ENCODE measurements at regions not wholly inside any gene's neighbourhood (a gene's known extent, or its start where the extent isn't known, plus 50 kb on each side); places are given as distances from the start of the nearest gene placed in this dataset.
A peak's percentile ranks its signal among the peaks of the same experiment; 100 is the strongest.
"Not testable (repeated sequence)": the region's sequence is repeated elsewhere in the genome, so short reads cannot be mapped to it uniquely, and the experiment has no call there.

- no peaks in the 10 kb centered on the region for H3K27me3 ChIP-seq
- intact Hi-C loops (cut with DNase I), result no loop called here
- H3K9me3 ChIP-seq, result no peaks in the 10 kb centered on the region
- H3K36me3 ChIP-seq (replicated peaks in 1 of 2; ENCODE audit: insufficient read depth in 1 of 2, low read depth in 2 of 2), result no peaks in the 10 kb centered on the region
- TF ChIP-seq POLR2A (IDR thresholded peaks at IDR 0.05), result no peak
- no peak for TF ChIP-seq CTCF (IDR thresholded peaks at IDR 0.05)
- peak in 1 of 4 donors; percentile 41 for DNase-seq
- 55 to 59% methylated on average over 5 of the region's 5 CpGs for WGBS, 2 donors
- H3K4me1 ChIP-seq, result peaks cover 14% of the 10 kb centered on the region
- H3K27ac ChIP-seq, result no peak overlapping the region
- H3K4me3 ChIP-seq, result no peak overlapping the region
- ATAC-seq, result peak; percentile 42
These were observed 410.2 kb upstream of the SLC30A5 start for GRCh38 chr5:68683632-68684036.

- Histone ChIP-seq H3K27ac (no peak overlapping the region), H3K9me3 (no peaks in the 10 kb centered on the region), H3K36me3 (replicated peaks in 1 of 2; ENCODE audit: insufficient read depth in 1 of 2, low read depth in 2 of 2) (no peaks in the 10 kb centered on the region), H3K4me3 (no peak overlapping the region), H3K27me3 (no peaks in the 10 kb centered on the region), H3K4me1 (peaks cover 14% of the 10 kb centered on the region)
- DNase-seq, result no peak
- no peak for ATAC-seq
- 22 to 25% methylated on average over 1 of the region's 1 CpG for WGBS, 2 donors
- intact Hi-C loops (cut with DNase I), result no loop called here
- TF ChIP-seq CTCF (IDR thresholded peaks at IDR 0.05), result no peak
- TF ChIP-seq POLR2A (IDR thresholded peaks at IDR 0.05), result no peak
These were observed 408.0 kb upstream of the SLC30A5 start for GRCh38 chr5:68685863-68686262.

DNA sequence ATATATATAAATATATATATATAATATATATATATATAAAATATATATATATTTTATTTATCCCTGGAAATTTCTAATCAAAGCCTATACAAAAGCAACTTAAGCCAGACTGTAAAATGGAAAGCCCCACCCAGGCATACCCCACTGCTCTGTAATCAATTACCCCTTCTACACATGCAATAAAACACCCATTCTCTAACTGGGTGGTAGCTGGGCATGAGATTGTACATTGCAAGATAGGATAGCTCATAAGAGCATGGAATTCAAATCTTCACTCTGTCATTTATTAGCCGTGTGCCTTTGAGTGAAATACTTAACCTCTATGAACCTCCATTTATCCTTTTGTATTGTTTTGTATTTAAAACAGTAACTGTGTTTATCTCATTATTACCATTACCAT lies 405.3 kb upstream of the SLC30A5 start:
- WGBS, 2 donors, result 87 to 92% methylated on average over 1 of the region's 1 CpG
- intact Hi-C loops (cut with DNase I), result no loop called here
- ATAC-seq, result no peak
- H3K27me3 ChIP-seq, result no peaks in the 10 kb centered on the region
- no peaks in the 10 kb centered on the region for H3K9me3 ChIP-seq
- H3K27ac ChIP-seq, result no peak overlapping the region
- no peaks in the 10 kb centered on the region for H3K4me1 ChIP-seq
- H3K36me3 ChIP-seq (replicated peaks in 1 of 2; ENCODE audit: insufficient read depth in 1 of 2, low read depth in 2 of 2), result no peaks in the 10 kb centered on the region
- no peak for DNase-seq
- no peak overlapping the region for H3K4me3 ChIP-seq
- no peak for TF ChIP-seq POLR2A (IDR thresholded peaks at IDR 0.05)
- no peak for TF ChIP-seq CTCF (IDR thresholded peaks at IDR 0.05)

DNA sequence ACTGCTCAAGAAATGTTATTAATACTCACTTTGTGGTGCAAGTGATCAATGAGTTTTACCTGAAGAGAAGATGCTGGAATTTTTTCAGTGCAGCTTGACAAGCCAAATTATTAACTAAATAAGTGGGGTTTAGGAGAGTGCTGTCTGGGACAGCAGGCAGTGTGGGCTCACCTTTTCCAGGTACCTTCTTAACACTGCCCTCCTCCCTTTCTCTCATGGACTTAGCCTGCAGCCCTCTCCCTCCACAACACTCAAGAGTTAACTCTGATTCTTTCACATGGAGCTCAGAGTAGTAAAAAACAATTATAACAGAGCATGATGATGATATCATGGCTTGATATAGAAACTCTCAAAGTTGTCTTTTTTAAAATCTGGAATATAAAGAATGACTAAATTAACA lies 404.8 kb upstream of the SLC30A5 start:
- H3K4me3 ChIP-seq, result no peak overlapping the region
- intact Hi-C loops (cut with DNase I), result no loop called here
- H3K36me3 ChIP-seq (replicated peaks in 1 of 2; ENCODE audit: insufficient read depth in 1 of 2, low read depth in 2 of 2), result no peaks in the 10 kb centered on the region
- DNase-seq, result no peak
- no peak for ATAC-seq
- no peaks in the 10 kb centered on the region for H3K4me1 ChIP-seq
- no peaks in the 10 kb centered on the region for H3K9me3 ChIP-seq
- TF ChIP-seq CTCF (IDR thresholded peaks at IDR 0.05) (no peak), POLR2A (IDR thresholded peaks at IDR 0.05) (no peak)
- no peak overlapping the region for H3K27ac ChIP-seq
- H3K27me3 ChIP-seq, result no peaks in the 10 kb centered on the region

GRCh38 chr5:68691874-68692273 lies 401.9 kb upstream of the SLC30A5 start:
- H3K4me3 ChIP-seq; H3K9me3 ChIP-seq; intact Hi-C loops (cut with DNase I); DNase-seq; H3K27me3 ChIP-seq; H3K4me1 ChIP-seq; ATAC-seq; H3K27ac ChIP-seq; H3K36me3 ChIP-seq (replicated peaks in 1 of 2; ENCODE audit: insufficient read depth in 1 of 2, low read depth in 2 of 2): not testable (repeated sequence)
- 62 to 77% methylated on average over 8 to 9 of the region's 9 CpGs for WGBS, 2 donors
